Mucosa of descending colon (tissue), 3 donors: ENCODE measurements at regions not wholly inside any gene's neighbourhood (a gene's known extent, or its start where the extent isn't known, plus 50 kb on each side); places are given as distances from the start of the nearest gene placed in this dataset.
"Not testable (repeated sequence)": the region's sequence is repeated elsewhere in the genome, so short reads cannot be mapped to it uniquely, and the experiment has no call there.

Experiments used
- ATAC-seq: fragments of 200-7000 bp; cut with Tn5 transposase; one replicate; pipeline ENCODE4 v1.9.1; 2020; ENCODE audit warnings: mild to moderate bottlenecking, moderate library complexity
- DNase-seq, 3 donors: peaks; one replicate each; pipeline ENCODE4 v3.0.0-alpha.2; 2020
- H3K36me3 ChIP-seq: fragments of 200-600 bp; one replicate; pipeline ENCODE4 v1.8.0; 2021; ENCODE audit warnings: low read depth, mild to moderate bottlenecking
- H3K4me1 ChIP-seq: fragments of 200-600 bp; one replicate; pipeline ENCODE4 v1.8.0; 2021; ENCODE audit warnings: low read depth, mild to moderate bottlenecking
- H3K4me3 ChIP-seq: fragments of 200-600 bp; one replicate; pipeline ENCODE4 v1.8.0; 2021; ENCODE audit warnings: mild to moderate bottlenecking
- H3K9me3 ChIP-seq: fragments of 200-600 bp; one replicate; pipeline ENCODE4 v1.8.0; 2021; ENCODE audit warnings: mild to moderate bottlenecking
- intact Hi-C, 2 donors: fragments of 100-400 bp; cut with DNase I in 1 of 2; cut with micrococcal nuclease in 1 of 2; formaldehyde crosslinking; loops; one replicate each; pipeline versions ENCODE4 v1.11.0 to v1.11.1; 2022; cut with DNase I, micrococcal nuclease
- TF ChIP-seq, protein P1 (sequence below): fragments of 200-600 bp; IDR thresholded peaks from one replicate; pipeline ENCODE4 v1.8.0; 2022; ENCODE audit warnings: antibody characterized with exemption, mild to moderate bottlenecking
- donor health status: DM: no; HTN: no; CAD: no; lungs with moderate emphysema.
- donor health status: DM: no; HTN: no; CAD: no.
- donor health status: DM: no; HTN: yes; CAD: no.

DNA sequence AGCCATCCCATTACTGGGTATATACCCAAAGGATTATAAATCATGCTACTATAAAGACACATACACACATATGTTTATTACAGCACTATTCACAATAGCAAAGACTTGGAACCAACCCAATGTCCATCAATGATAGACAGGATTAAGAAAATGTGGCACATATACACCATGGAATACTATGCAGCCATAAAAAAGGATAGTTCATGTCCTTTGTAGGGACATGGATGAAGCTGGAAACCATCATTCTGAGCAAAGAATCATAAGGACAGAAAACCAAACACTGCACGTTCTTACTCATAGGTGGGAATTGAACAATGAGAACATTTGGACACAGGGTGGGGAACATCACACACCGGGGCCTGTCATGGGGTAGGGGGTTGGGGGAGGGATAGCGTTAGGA, 60.3 kb upstream of the NMU start:
- intact Hi-C loops, ATAC-seq, DNase-seq, H3K9me3 ChIP-seq, H3K4me3 ChIP-seq, H3K4me1 ChIP-seq, H3K36me3 ChIP-seq: not testable (repeated sequence)

DNA sequence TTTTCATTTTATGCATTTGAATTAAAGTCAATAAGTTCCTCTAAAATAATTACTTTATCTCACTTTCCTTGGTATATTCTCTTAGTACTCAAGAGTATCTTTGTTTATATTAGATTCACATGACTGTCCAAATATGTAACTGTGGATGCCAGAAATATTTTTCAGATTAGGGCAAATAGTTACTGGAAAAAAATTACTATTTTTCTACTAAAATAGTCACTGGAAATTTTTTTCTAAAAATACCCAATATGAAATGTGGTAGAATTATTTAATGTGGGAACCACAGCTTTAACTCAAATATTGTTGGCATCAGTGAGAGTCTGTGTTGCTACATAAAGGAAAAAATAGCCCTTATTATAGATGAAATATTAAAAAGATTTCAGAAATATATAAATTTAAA, 70.4 kb upstream of the NMU start:
- intact Hi-C loops = no loop called here
- Histone ChIP-seq H3K4me3 (no peak overlapping the region), H3K4me1 (no peaks in the 10 kb centered on the region), H3K9me3 (no peaks in the 10 kb centered on the region), H3K36me3 (no peaks in the 10 kb centered on the region)
- no peak for DNase-seq
- ATAC-seq = no peak
- TF ChIP-seq, protein P1, sequence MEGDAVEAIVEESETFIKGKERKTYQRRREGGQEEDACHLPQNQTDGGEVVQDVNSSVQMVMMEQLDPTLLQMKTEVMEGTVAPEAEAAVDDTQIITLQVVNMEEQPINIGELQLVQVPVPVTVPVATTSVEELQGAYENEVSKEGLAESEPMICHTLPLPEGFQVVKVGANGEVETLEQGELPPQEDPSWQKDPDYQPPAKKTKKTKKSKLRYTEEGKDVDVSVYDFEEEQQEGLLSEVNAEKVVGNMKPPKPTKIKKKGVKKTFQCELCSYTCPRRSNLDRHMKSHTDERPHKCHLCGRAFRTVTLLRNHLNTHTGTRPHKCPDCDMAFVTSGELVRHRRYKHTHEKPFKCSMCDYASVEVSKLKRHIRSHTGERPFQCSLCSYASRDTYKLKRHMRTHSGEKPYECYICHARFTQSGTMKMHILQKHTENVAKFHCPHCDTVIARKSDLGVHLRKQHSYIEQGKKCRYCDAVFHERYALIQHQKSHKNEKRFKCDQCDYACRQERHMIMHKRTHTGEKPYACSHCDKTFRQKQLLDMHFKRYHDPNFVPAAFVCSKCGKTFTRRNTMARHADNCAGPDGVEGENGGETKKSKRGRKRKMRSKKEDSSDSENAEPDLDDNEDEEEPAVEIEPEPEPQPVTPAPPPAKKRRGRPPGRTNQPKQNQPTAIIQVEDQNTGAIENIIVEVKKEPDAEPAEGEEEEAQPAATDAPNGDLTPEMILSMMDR = no peak

DNA sequence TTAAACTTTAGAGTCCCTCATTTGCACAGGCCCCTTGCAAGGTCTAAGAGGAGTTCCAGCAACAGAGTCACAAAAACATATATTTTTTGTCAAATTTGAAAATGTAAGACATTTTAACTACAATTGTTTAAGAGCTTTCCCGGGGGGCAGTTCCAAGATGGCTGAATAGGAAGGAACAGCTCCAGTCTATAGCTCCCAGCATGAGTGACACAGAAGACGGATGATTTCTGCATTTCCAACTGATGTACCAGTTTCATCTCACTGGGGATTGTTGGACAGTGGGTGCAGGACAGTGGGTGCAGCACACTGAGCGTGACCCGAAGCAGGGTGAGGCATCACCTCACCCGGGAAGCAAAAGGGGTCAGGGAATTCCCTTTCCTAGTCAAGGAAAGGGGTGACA, 71.4 kb upstream of the NMU start:
- Histone ChIP-seq H3K36me3 (no peaks in the 10 kb centered on the region), H3K4me3 (no peak overlapping the region), H3K9me3 (no peaks in the 10 kb centered on the region), H3K4me1 (no peaks in the 10 kb centered on the region)
- DNase-seq (no peak), ATAC-seq (no peak)
- TF ChIP-seq, protein P1 = no peak
- intact Hi-C loops = no loop called here

DNA sequence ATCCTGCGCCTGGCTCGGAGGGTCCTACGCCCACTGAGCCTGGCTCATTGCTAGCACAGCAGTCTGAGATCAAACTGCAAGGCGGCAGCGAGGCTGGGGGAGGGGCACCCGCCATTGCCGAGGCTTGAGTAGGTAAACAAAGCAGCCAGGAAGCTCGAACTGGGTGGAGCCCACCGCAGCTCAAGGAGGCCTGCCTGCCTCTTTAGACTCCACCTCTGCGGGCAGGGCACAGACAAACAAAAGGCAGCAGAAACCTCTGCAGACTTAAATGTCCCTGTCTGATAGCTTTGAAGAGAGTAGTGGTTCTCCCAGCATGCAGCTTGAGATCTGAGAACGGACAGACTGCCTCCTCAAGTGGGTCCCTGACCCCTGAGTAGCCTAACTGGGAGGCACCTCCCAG, 71.9 kb upstream of the NMU start:
- H3K9me3 ChIP-seq, H3K36me3 ChIP-seq, intact Hi-C loops, ATAC-seq, H3K4me1 ChIP-seq, H3K4me3 ChIP-seq, DNase-seq: not testable (repeated sequence)

DNA sequence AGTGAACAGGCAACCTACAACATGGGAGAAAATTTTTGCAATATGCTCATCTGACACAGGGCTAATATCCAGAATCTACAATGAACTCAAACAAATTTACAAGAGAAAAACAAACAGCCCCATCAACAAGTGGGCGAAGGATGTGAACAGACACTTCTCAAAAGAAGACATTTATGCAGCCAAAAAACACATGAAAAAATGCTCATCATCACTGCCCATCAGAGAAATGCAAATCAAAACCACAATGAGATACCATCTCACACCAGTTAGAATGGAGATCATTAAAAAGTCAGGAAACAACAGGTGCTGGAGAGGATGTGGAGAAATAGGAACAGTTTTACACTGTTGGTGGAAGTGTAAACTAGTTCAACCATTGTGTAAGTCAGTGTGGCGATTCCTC, 76.7 kb upstream of the NMU start:
- H3K36me3 ChIP-seq, DNase-seq, H3K4me1 ChIP-seq, ATAC-seq, H3K4me3 ChIP-seq, intact Hi-C loops, H3K9me3 ChIP-seq: not testable (repeated sequence)

DNA sequence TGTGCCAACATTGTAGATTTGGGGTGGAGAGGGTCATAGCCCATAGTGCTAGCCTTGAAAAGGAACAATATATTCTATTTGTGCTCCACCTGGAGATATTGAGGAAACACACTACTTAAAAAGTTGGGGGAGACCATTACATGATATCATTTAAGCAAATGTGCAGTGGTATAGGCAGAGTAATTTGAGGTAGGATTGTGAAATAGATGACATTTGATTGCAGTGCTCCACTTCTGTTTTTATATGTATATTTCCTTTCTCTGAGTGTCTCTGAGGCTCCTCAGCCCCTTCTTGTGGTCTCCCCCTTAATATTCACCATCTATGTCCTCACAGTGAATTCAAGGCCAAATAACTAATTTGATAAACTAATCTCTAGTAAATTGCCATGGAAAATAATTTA, 85.6 kb upstream of the NMU start:
- ATAC-seq (no peak), DNase-seq (no peak)
- Histone ChIP-seq H3K4me1 (no peaks in the 10 kb centered on the region), H3K36me3 (no peaks in the 10 kb centered on the region), H3K4me3 (no peak overlapping the region), H3K9me3 (no peaks in the 10 kb centered on the region)
- TF ChIP-seq, protein P1 = no peak
- intact Hi-C loops = no loop called here

DNA sequence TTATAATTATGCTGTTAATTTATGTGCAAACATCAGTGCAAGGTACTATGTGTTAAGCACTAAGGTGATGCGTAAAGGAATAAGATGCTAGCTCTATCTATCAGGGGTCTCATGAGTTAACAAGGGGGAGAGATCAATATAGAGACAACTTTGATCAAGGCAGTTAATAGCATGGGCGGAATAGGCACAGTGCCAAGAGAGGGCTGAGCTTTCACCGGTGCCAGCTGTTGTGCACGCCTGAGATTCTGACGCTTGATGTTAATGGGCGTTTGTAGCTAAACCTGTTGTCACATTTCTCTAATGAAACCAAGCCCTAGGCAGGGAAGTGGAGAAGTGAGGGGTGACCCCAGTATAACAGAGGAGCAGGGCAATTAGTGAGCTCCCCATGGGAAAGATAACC, 86.0 kb upstream of the NMU start:
- H3K36me3 ChIP-seq = no peaks in the 10 kb centered on the region
- ATAC-seq (no peak), DNase-seq (no peak)
- H3K4me1 ChIP-seq = no peaks in the 10 kb centered on the region
- intact Hi-C loops = no loop called here
- TF ChIP-seq, protein P1 = no peak
- no peaks in the 10 kb centered on the region for H3K9me3 ChIP-seq
- no peak overlapping the region for H3K4me3 ChIP-seq
